ENCODE measurements at regions not wholly inside any gene's neighbourhood (a gene's known extent, or its start where the extent isn't known, plus 50 kb on each side); places are given as distances from the start of the nearest gene placed in this dataset.

DNA sequence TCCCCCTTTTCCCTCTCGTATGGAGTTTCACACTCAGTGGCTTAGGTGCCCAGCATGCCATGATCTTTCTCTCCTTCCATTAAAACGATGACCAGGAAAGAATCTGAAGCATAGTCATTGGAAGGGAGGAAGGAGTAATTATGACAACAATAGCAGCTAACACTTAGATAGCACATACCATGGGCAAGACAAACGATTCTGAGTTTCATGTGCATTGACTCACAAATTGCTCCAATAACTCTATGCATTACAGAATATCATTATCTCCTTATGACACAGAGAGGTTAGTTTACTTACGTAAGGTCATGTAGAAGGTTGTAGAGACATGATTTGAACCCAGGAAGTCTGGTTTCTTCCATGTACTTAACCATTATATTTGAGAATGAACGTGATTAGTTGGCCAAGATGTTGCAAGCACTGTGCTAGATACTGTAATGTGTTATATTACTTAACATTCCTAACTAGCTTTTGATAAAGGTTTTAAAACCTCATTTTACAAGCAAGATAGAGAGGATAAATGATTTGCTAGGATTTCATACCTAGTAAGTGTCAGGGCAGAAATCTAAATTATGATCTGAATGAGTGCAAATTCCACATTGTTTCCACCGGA is 162.4 kb downstream of the CAND1 start:
- TF ChIP-seq, protein P1, sequence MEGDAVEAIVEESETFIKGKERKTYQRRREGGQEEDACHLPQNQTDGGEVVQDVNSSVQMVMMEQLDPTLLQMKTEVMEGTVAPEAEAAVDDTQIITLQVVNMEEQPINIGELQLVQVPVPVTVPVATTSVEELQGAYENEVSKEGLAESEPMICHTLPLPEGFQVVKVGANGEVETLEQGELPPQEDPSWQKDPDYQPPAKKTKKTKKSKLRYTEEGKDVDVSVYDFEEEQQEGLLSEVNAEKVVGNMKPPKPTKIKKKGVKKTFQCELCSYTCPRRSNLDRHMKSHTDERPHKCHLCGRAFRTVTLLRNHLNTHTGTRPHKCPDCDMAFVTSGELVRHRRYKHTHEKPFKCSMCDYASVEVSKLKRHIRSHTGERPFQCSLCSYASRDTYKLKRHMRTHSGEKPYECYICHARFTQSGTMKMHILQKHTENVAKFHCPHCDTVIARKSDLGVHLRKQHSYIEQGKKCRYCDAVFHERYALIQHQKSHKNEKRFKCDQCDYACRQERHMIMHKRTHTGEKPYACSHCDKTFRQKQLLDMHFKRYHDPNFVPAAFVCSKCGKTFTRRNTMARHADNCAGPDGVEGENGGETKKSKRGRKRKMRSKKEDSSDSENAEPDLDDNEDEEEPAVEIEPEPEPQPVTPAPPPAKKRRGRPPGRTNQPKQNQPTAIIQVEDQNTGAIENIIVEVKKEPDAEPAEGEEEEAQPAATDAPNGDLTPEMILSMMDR (optimal IDR thresholded peaks at IDR 0.05 in 1 of 3, IDR thresholded peaks at IDR 0.05 in 1 of 3, conservative IDR thresholded peaks at IDR 0.05 in 1 of 3; ENCODE audit: extremely low read depth in 1 of 3, insufficient read depth in 2 of 3, low read length in 3 of 3): no peak
- TF ChIP-seq EZH2 (IDR thresholded peaks at IDR 0.05; ENCODE audit: low read length): no peak

Measured in keratinocyte (primary cell).